ENCODE measurements at regions not wholly inside any gene's neighbourhood (a gene's known extent, or its start where the extent isn't known, plus 50 kb on each side); places are given as distances from the start of the nearest gene placed in this dataset.
"Not testable (repeated sequence)": the region's sequence is repeated elsewhere in the genome, so short reads cannot be mapped to it uniquely, and the experiment has no call there.

GRCh38 chr7:85820702-85821443, 634.0 kb upstream of the SEMA3D start:
- no peak for DNase-seq (ENCODE audit: low read depth in 4 of 6, low spot score in 6 of 6)
- Histone ChIP-seq H3K4me3 (ENCODE audit: low read depth, low read length) (no peak overlapping the region), H3K27ac (ENCODE audit: low read depth, low read length) (no peak overlapping the region), H3K27me3 (ENCODE audit: control insufficient read depth, insufficient read depth, low read length) (no peaks in the 10 kb centered on the region), H3K36me3 (ENCODE audit: control insufficient read depth, insufficient read depth, low read length) (no peaks in the 10 kb centered on the region), H3K4me1 (ENCODE audit: control insufficient read depth, insufficient read depth, low read length) (no peaks in the 10 kb centered on the region), H3K9me3 (ENCODE audit: control insufficient read depth, insufficient read depth, low read length) (peaks cover 2% of the 10 kb centered on the region)
- WGBS (ENCODE audit: insufficient coverage), result 89% methylated on average over 5 of the region's 5 CpGs

- Histone ChIP-seq H3K4me1 (ENCODE audit: control insufficient read depth, insufficient read depth, low read length) (no peaks in the 10 kb centered on the region), H3K4me3 (ENCODE audit: low read depth, low read length) (no peak overlapping the region), H3K27me3 (ENCODE audit: control insufficient read depth, insufficient read depth, low read length) (no peaks in the 10 kb centered on the region), H3K36me3 (ENCODE audit: control insufficient read depth, insufficient read depth, low read length) (no peaks in the 10 kb centered on the region), H3K9me3 (ENCODE audit: control insufficient read depth, insufficient read depth, low read length) (no peaks in the 10 kb centered on the region), H3K27ac (ENCODE audit: low read depth, low read length) (no peak overlapping the region)
- DNase-seq (ENCODE audit: low read depth in 4 of 6, low spot score in 6 of 6), result peak in 1 of 6 donors; percentile 80
Observed at GRCh38 chr7:85815526-85815925, 628.7 kb upstream of the SEMA3D start.

DNA sequence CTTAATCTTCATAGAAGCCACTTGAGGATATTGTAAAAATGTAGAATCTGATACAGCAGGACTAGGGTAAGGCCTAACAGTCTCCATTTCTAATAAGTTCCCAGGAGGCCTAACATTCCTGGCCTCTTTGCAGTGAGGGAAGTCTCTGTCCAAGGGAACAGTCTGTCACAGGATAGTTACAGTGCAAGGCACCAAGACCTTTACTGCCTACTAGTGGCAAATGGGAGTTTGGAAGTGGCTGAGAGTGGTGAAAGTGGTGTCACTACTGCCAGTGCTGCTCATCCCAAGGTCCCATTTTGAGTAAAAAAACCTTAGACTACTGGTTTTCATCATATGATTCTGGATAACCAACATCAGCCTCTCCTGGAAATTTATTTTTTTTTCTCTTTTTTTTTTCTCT, 619.5 kb upstream of the SEMA3D start:
- Histone ChIP-seq H3K36me3 (ENCODE audit: control insufficient read depth, insufficient read depth, low read length) (no peaks in the 10 kb centered on the region), H3K4me3 (ENCODE audit: low read depth, low read length) (no peak overlapping the region), H3K27ac (ENCODE audit: low read depth, low read length) (no peak overlapping the region), H3K9me3 (ENCODE audit: control insufficient read depth, insufficient read depth, low read length) (no peaks in the 10 kb centered on the region), H3K4me1 (ENCODE audit: control insufficient read depth, insufficient read depth, low read length) (no peaks in the 10 kb centered on the region), H3K27me3 (ENCODE audit: control insufficient read depth, insufficient read depth, low read length) (no peaks in the 10 kb centered on the region)
- no peak for DNase-seq (ENCODE audit: low read depth in 4 of 6, low spot score in 6 of 6)

DNA sequence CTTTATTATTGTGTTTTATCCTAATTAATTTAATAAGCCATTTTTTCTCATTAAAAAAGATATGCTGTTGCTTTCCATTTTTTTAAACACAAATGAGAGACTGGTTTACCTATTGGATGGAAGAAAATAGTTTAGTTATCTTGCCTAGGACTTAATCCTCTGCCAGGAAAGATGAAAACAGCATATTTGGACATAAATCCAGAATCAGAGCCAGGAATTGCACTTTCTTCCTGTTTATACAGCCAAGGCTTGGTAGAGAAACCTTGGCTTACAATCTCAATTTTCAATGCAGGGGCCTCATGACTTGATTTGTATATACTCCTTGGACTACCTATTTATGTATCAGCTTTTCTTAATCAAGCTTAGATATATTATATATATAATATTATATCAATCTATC, 618.8 kb upstream of the SEMA3D start:
- H3K27ac ChIP-seq (ENCODE audit: low read depth, low read length), result no peak overlapping the region
- no peaks in the 10 kb centered on the region for H3K4me1 ChIP-seq (ENCODE audit: control insufficient read depth, insufficient read depth, low read length)
- DNase-seq (ENCODE audit: low read depth in 4 of 6, low spot score in 6 of 6), result no peak
- no peak overlapping the region for H3K4me3 ChIP-seq (ENCODE audit: low read depth, low read length)
- no peaks in the 10 kb centered on the region for H3K9me3 ChIP-seq (ENCODE audit: control insufficient read depth, insufficient read depth, low read length)
- no peaks in the 10 kb centered on the region for H3K36me3 ChIP-seq (ENCODE audit: control insufficient read depth, insufficient read depth, low read length)
- H3K27me3 ChIP-seq (ENCODE audit: control insufficient read depth, insufficient read depth, low read length), result no peaks in the 10 kb centered on the region

GRCh38 chr7:85805249-85805648, 618.4 kb upstream of the SEMA3D start:
- Histone ChIP-seq H3K4me3 (ENCODE audit: low read depth, low read length) (no peak overlapping the region), H3K27me3 (ENCODE audit: control insufficient read depth, insufficient read depth, low read length) (no peaks in the 10 kb centered on the region), H3K9me3 (ENCODE audit: control insufficient read depth, insufficient read depth, low read length) (no peaks in the 10 kb centered on the region), H3K27ac (ENCODE audit: low read depth, low read length) (no peak overlapping the region), H3K4me1 (ENCODE audit: control insufficient read depth, insufficient read depth, low read length) (no peaks in the 10 kb centered on the region), H3K36me3 (ENCODE audit: control insufficient read depth, insufficient read depth, low read length) (no peaks in the 10 kb centered on the region)
- no CpG with 5 or more reads among the region's 3 CpGs for WGBS (ENCODE audit: insufficient coverage)
- DNase-seq (ENCODE audit: low read depth in 4 of 6, low spot score in 6 of 6), result no peak

- H3K9me3 ChIP-seq (ENCODE audit: control insufficient read depth, insufficient read depth, low read length), result no peaks in the 10 kb centered on the region
- no peaks in the 10 kb centered on the region for H3K4me1 ChIP-seq (ENCODE audit: control insufficient read depth, insufficient read depth, low read length)
- H3K27me3 ChIP-seq (ENCODE audit: control insufficient read depth, insufficient read depth, low read length), result no peaks in the 10 kb centered on the region
- no peaks in the 10 kb centered on the region for H3K36me3 ChIP-seq (ENCODE audit: control insufficient read depth, insufficient read depth, low read length)
- no peak overlapping the region for H3K4me3 ChIP-seq (ENCODE audit: low read depth, low read length)
- no peak for DNase-seq (ENCODE audit: low read depth in 4 of 6, low spot score in 6 of 6)
- H3K27ac ChIP-seq (ENCODE audit: low read depth, low read length), result no peak overlapping the region
- WGBS (ENCODE audit: insufficient coverage), result no CpG with 5 or more reads among the region's 1 CpG
Observed at GRCh38 chr7:85802211-85802610, 615.4 kb upstream of the SEMA3D start.

GRCh38 chr7:85796956-85797355, 610.1 kb upstream of the SEMA3D start:
- H3K27ac ChIP-seq (ENCODE audit: low read depth, low read length), result no peak overlapping the region
- H3K36me3 ChIP-seq (ENCODE audit: control insufficient read depth, insufficient read depth, low read length), result no peaks in the 10 kb centered on the region
- H3K4me3 ChIP-seq (ENCODE audit: low read depth, low read length), result no peak overlapping the region
- no CpG with 5 or more reads among the region's 2 CpGs for WGBS (ENCODE audit: insufficient coverage)
- H3K4me1 ChIP-seq (ENCODE audit: control insufficient read depth, insufficient read depth, low read length), result no peaks in the 10 kb centered on the region
- DNase-seq (ENCODE audit: low read depth in 4 of 6, low spot score in 6 of 6), result no peak
- H3K27me3 ChIP-seq (ENCODE audit: control insufficient read depth, insufficient read depth, low read length), result no peaks in the 10 kb centered on the region
- no peaks in the 10 kb centered on the region for H3K9me3 ChIP-seq (ENCODE audit: control insufficient read depth, insufficient read depth, low read length)

DNA sequence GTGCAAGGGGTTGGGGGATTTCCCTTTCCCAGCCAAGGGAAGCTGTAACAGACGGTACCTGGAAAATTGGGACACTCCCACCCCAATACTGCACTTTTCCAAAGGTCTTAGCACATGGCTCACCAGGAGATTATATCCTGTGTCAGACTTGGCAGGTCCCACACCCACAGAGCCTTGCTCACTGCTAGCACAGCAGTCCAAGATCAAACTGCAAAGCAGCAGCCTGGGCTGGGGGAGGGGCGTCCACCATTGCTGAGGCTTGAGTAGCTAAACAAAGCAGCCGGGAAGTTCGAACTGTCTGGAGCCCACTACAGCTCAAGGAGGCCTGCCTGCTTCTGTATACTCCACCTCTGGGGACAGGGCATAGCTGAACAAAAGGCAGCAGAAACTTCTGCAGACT, 604.2 kb upstream of the SEMA3D start:
- not testable (repeated sequence) for H3K36me3 ChIP-seq (ENCODE audit: control insufficient read depth, insufficient read depth, low read length); H3K27ac ChIP-seq (ENCODE audit: low read depth, low read length); H3K27me3 ChIP-seq (ENCODE audit: control insufficient read depth, insufficient read depth, low read length); DNase-seq (ENCODE audit: low read depth in 4 of 6, low spot score in 6 of 6); H3K4me3 ChIP-seq (ENCODE audit: low read depth, low read length); H3K4me1 ChIP-seq (ENCODE audit: control insufficient read depth, insufficient read depth, low read length); H3K9me3 ChIP-seq (ENCODE audit: control insufficient read depth, insufficient read depth, low read length)
- WGBS (ENCODE audit: insufficient coverage), result 85% methylated on average over 4 of the region's 4 CpGs

GRCh38 chr7:85781606-85782005, 594.8 kb upstream of the SEMA3D start:
- peaks cover 5% of the 10 kb centered on the region for H3K9me3 ChIP-seq (ENCODE audit: control insufficient read depth, insufficient read depth, low read length)
- DNase-seq (ENCODE audit: low read depth in 4 of 6, low spot score in 6 of 6), result no peak
- WGBS (ENCODE audit: insufficient coverage), result no CpG with 5 or more reads among the region's 4 CpGs
- no peaks in the 10 kb centered on the region for H3K4me1 ChIP-seq (ENCODE audit: control insufficient read depth, insufficient read depth, low read length)
- no peaks in the 10 kb centered on the region for H3K27me3 ChIP-seq (ENCODE audit: control insufficient read depth, insufficient read depth, low read length)
- no peak overlapping the region for H3K27ac ChIP-seq (ENCODE audit: low read depth, low read length)
- no peak overlapping the region for H3K4me3 ChIP-seq (ENCODE audit: low read depth, low read length)
- H3K36me3 ChIP-seq (ENCODE audit: control insufficient read depth, insufficient read depth, low read length), result no peaks in the 10 kb centered on the region

DNA sequence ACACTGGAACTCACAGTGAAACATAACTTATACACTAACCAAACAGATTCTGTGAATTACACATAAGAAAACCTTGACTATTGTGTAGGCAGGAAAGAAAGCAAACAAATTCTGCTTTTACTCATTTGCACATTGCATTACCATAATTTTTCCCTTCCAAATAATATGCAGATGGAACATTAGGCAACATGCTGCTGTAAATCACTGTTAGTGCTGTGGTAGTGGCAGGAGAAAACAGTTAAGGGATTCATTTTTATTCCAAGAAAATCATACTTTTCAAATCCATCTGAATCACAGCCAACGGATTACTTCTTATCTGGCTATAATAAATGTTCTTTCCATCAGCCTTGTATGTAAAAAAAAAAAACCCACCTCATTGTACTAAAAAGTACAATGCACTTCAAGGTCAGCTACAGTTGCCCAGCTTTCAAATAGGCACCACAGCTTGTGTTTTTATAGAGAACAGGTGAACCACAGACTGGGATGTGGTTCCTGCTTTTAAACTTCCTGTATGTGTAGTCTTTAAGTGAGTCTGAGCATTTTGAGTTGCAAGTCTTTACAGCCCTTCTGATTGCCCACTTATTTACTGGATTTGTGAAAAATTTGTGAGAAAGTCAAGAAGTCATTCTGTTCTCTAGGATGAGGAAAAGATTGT, 590.0 kb upstream of the SEMA3D start:
- DNase-seq (ENCODE audit: low read depth in 4 of 6, low spot score in 6 of 6), result peak in 2 of 6 donors; percentile 70 to 74
- H3K4me3 ChIP-seq (ENCODE audit: low read depth, low read length), result no peak overlapping the region
- no peaks in the 10 kb centered on the region for H3K4me1 ChIP-seq (ENCODE audit: control insufficient read depth, insufficient read depth, low read length)
- WGBS (ENCODE audit: insufficient coverage), result no CpG with 5 or more reads among the region's 1 CpG
- H3K27me3 ChIP-seq (ENCODE audit: control insufficient read depth, insufficient read depth, low read length), result no peaks in the 10 kb centered on the region
- no peaks in the 10 kb centered on the region for H3K36me3 ChIP-seq (ENCODE audit: control insufficient read depth, insufficient read depth, low read length)
- no peaks in the 10 kb centered on the region for H3K9me3 ChIP-seq (ENCODE audit: control insufficient read depth, insufficient read depth, low read length)
- H3K27ac ChIP-seq (ENCODE audit: low read depth, low read length), result no peak overlapping the region

All from spinal cord (tissue), 9 donors.